B cell (primary cell): ENCODE measurements at regions not wholly inside any gene's neighbourhood (a gene's known extent, or its start where the extent isn't known, plus 50 kb on each side); places are given as distances from the start of the nearest gene placed in this dataset.

ENCODE experiments used
- CTCF ChIP-seq: fragments of 200-600 bp; IDR thresholded peaks from one replicate; pipeline ENCODE4 v1.8.0; 2022; ENCODE audit warnings: antibody characterized with exemption, mild to moderate bottlenecking
- EZH2 ChIP-seq: IDR thresholded peaks from 2 replicates; pipeline ENCODE4 v1.6.1; 2012; ENCODE audit warnings: borderline replicate concordance, low read depth, mild to moderate bottlenecking, moderate library complexity, low read length; ENCODE audit not compliant: insufficient read depth, poor library complexity, severe bottlenecking

- no peak for TF ChIP-seq CTCF
- TF ChIP-seq EZH2 = no peak
Observed at GRCh38 chr13:72093262-72093661, 226.3 kb upstream of the DACH1 start.
